ENCODE measurements at regions not wholly inside any gene's neighbourhood (a gene's known extent, or its start where the extent isn't known, plus 50 kb on each side); places are given as distances from the start of the nearest gene placed in this dataset.

- ChIA-PET POLR2A (no interaction called here), CTCF (no interaction called here)
- TF ChIP-seq FOXA1 (IDR thresholded peaks at IDR 0.05) (no peak), PKNOX1 (IDR thresholded peaks at IDR 0.05) (no peak), FOXM1 (IDR thresholded peaks at IDR 0.05; ENCODE audit: borderline replicate concordance) (no peak), L3MBTL2 (conservative IDR thresholded peaks at IDR 0.05) (no peak), NFRKB (IDR thresholded peaks at IDR 0.05) (no peak), ZNF384 (IDR thresholded peaks at IDR 0.05) (no peak), FOXK2 (IDR thresholded peaks at IDR 0.05) (no peak), LEF1 (IDR thresholded peaks at IDR 0.05; ENCODE audit: borderline replicate concordance) (no peak), HDGF (IDR thresholded peaks at IDR 0.05; ENCODE audit: borderline replicate concordance) (no peak), BHLHE40 (IDR thresholded peaks at IDR 0.05; ENCODE audit: borderline replicate concordance) (no peak), CTBP1 (IDR thresholded peaks at IDR 0.05; ENCODE audit: borderline replicate concordance) (no peak), TARDBP (IDR thresholded peaks at IDR 0.05) (no peak), SP1 (IDR thresholded peaks at IDR 0.05) (no peak), ARNT (IDR thresholded peaks at IDR 0.05) (no peak), SUZ12 (IDR thresholded peaks at IDR 0.05) (no peak), ELF4 (IDR thresholded peaks at IDR 0.05) (no peak)
- DNase-seq (ENCODE audit: extremely low spot score) = no peak
These were observed 159.9 kb downstream of the OLFM1 start for GRCh38 chr9:135247227-135247930.

GRCh38 chr9:135248111-135248510 lies 160.6 kb downstream of the OLFM1 start:
- TF ChIP-seq PKNOX1 (IDR thresholded peaks at IDR 0.05) (no peak), FOXM1 (IDR thresholded peaks at IDR 0.05; ENCODE audit: borderline replicate concordance) (no peak), TARDBP (IDR thresholded peaks at IDR 0.05) (no peak), HDGF (IDR thresholded peaks at IDR 0.05; ENCODE audit: borderline replicate concordance) (no peak), CTBP1 (IDR thresholded peaks at IDR 0.05; ENCODE audit: borderline replicate concordance) (no peak), LEF1 (IDR thresholded peaks at IDR 0.05; ENCODE audit: borderline replicate concordance) (no peak), SUZ12 (IDR thresholded peaks at IDR 0.05) (no peak), L3MBTL2 (conservative IDR thresholded peaks at IDR 0.05) (no peak), ARNT (IDR thresholded peaks at IDR 0.05) (no peak), FOXK2 (IDR thresholded peaks at IDR 0.05) (no peak), SP1 (IDR thresholded peaks at IDR 0.05) (no peak), ZNF384 (IDR thresholded peaks at IDR 0.05) (no peak), FOXA1 (IDR thresholded peaks at IDR 0.05) (no peak), ELF4 (IDR thresholded peaks at IDR 0.05) (no peak)
- POLR2A ChIA-PET = no interaction called here
- CTCF ChIA-PET = no interaction called here
- no peak for DNase-seq (ENCODE audit: extremely low spot score)

DNA sequence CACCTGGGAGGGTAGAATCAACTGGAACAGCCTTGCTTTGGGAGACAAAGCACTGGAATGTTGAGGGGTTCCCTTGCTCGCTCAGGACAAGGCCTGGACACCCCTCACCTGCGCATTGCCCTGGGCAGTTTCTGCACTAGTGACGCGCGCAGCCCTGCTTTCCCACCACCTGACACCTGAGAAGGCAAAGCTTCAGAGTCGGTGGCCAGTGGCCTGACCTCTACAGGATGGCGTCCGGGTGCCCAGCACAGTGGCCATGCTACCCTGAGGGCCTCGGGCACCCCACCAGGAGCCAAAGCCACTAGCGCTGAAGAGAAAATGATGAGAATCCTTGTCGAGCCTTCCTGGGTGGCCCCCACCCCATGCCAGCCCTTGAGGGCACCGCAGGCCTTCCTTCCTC lies 161.3 kb downstream of the OLFM1 start:
- DNase-seq (ENCODE audit: extremely low spot score) = no peak
- TF ChIP-seq PKNOX1 (IDR thresholded peaks at IDR 0.05) = no peak
- TF ChIP-seq LEF1 (IDR thresholded peaks at IDR 0.05; ENCODE audit: borderline replicate concordance) = no peak
- TF ChIP-seq FOXK2 (IDR thresholded peaks at IDR 0.05) = no peak
- no peak for TF ChIP-seq HDGF (IDR thresholded peaks at IDR 0.05; ENCODE audit: borderline replicate concordance)
- ChIA-PET CTCF (no interaction called here), POLR2A (no interaction called here)

- POLR2A ChIA-PET = no interaction called here
- no peak for DNase-seq (ENCODE audit: extremely low spot score)
- TF ChIP-seq FOXM1 (IDR thresholded peaks at IDR 0.05; ENCODE audit: borderline replicate concordance) = no peak
- no peak for TF ChIP-seq PKNOX1 (IDR thresholded peaks at IDR 0.05)
- TF ChIP-seq ZNF384 (IDR thresholded peaks at IDR 0.05) = no peak
- no peak for TF ChIP-seq NFRKB (IDR thresholded peaks at IDR 0.05)
- no peak for TF ChIP-seq SUZ12 (IDR thresholded peaks at IDR 0.05)
- no peak for TF ChIP-seq ELF4 (IDR thresholded peaks at IDR 0.05)
- no peak for TF ChIP-seq TARDBP (IDR thresholded peaks at IDR 0.05)
- TF ChIP-seq L3MBTL2 (conservative IDR thresholded peaks at IDR 0.05) = no peak
- CTCF ChIA-PET = no interaction called here
These were observed 161.7 kb downstream of the OLFM1 start for GRCh38 chr9:135249191-135249590.

GRCh38 chr9:135249711-135250110 lies 162.2 kb downstream of the OLFM1 start:
- TF ChIP-seq FOXK2 (IDR thresholded peaks at IDR 0.05) = no peak
- no peak for TF ChIP-seq ELF4 (IDR thresholded peaks at IDR 0.05)
- TF ChIP-seq ZNF384 (IDR thresholded peaks at IDR 0.05) = no peak
- no peak for TF ChIP-seq L3MBTL2 (conservative IDR thresholded peaks at IDR 0.05)
- TF ChIP-seq BHLHE40 (IDR thresholded peaks at IDR 0.05; ENCODE audit: borderline replicate concordance) = no peak
- no peak for TF ChIP-seq ARNT (IDR thresholded peaks at IDR 0.05)
- TF ChIP-seq SUZ12 (IDR thresholded peaks at IDR 0.05) = no peak
- no peak for TF ChIP-seq FOXA1 (IDR thresholded peaks at IDR 0.05)
- no peak for TF ChIP-seq SP1 (IDR thresholded peaks at IDR 0.05)
- no peak for TF ChIP-seq HDGF (IDR thresholded peaks at IDR 0.05; ENCODE audit: borderline replicate concordance)
- TF ChIP-seq CTBP1 (IDR thresholded peaks at IDR 0.05; ENCODE audit: borderline replicate concordance) = no peak
- TF ChIP-seq PKNOX1 (IDR thresholded peaks at IDR 0.05) = no peak
- TF ChIP-seq TARDBP (IDR thresholded peaks at IDR 0.05) = no peak
- TF ChIP-seq NFRKB (IDR thresholded peaks at IDR 0.05) = no peak
- TF ChIP-seq LEF1 (IDR thresholded peaks at IDR 0.05; ENCODE audit: borderline replicate concordance) = no peak
- TF ChIP-seq FOXM1 (IDR thresholded peaks at IDR 0.05; ENCODE audit: borderline replicate concordance) = no peak
- ChIA-PET CTCF (no interaction called here), POLR2A (no interaction called here)
- no peak for DNase-seq (ENCODE audit: extremely low spot score)

Data from HEK293T (cell line).